WI38 (cell line): ENCODE measurements at regions not wholly inside any gene's neighbourhood (a gene's known extent, or its start where the extent isn't known, plus 50 kb on each side); places are given as distances from the start of the nearest gene placed in this dataset.
"Not testable (repeated sequence)": the region's sequence is repeated elsewhere in the genome, so short reads cannot be mapped to it uniquely, and the experiment has no call there.

Source experiments
- H3K4me3 ChIP-seq: 2 replicates; pipeline ENCODE4 v1.5.1; 2011; ENCODE audit warnings: low read depth, mild to moderate bottlenecking, control low read depth, low read length
- CTCF ChIP-seq: IDR thresholded peaks from 2 replicates; pipeline ENCODE4 v1.5.1; 2012; ENCODE audit warnings: low read depth, mild to moderate bottlenecking, control low read depth, low read length

- no peak overlapping the region for H3K4me3 ChIP-seq
Measured at GRCh38 chr14:35215110-35215813, 76.9 kb upstream of the PSMA6 start.

GRCh38 chr14:35218176-35218575, 74.0 kb upstream of the PSMA6 start:
- not testable (repeated sequence) for H3K4me3 ChIP-seq

More at GRCh38 chr14:35215110-35215813, 76.9 kb upstream of the PSMA6 start:
- TF ChIP-seq CTCF, result peak; percentile 18; the same call in 1 of the 2 replicates

- no peak overlapping the region for H3K4me3 ChIP-seq
- TF ChIP-seq CTCF, result no peak
Measured at GRCh38 chr14:35218963-35219362, 73.2 kb upstream of the PSMA6 start.

GRCh38 chr14:35220027-35220676, 72.0 kb upstream of the PSMA6 start:
- H3K4me3 ChIP-seq, result no peak overlapping the region
- TF ChIP-seq CTCF, result no peak

- H3K4me3 ChIP-seq, result no peak overlapping the region
- no peak for TF ChIP-seq CTCF
Measured at GRCh38 chr14:35220920-35221319, 71.3 kb upstream of the PSMA6 start.

- TF ChIP-seq CTCF, result no peak
- no peak overlapping the region for H3K4me3 ChIP-seq
Measured at GRCh38 chr14:35221462-35221861, 70.7 kb upstream of the PSMA6 start.

- no peak for TF ChIP-seq CTCF
- no peak overlapping the region for H3K4me3 ChIP-seq
Measured at GRCh38 chr14:35222324-35222723, 69.9 kb upstream of the PSMA6 start.
